Stimulated activated CD8-positive, alpha-beta memory T cell treated with anti-CD3 and anti-CD28 coated beads, Interleukin-4, amount 100 ng/mL, for 1 hour (primary cell): ENCODE measurements at regions not wholly inside any gene's neighbourhood (a gene's known extent, or its start where the extent isn't known, plus 50 kb on each side); places are given as distances from the start of the nearest gene placed in this dataset.
"Not testable (repeated sequence)": the region's sequence is repeated elsewhere in the genome, so short reads cannot be mapped to it uniquely, and the experiment has no call there.

Experiments used
- DNase-seq, 2 donors: peaks; one replicate each; pipeline ENCODE4 v3.0.0-alpha.2; 2020; ENCODE audit warnings: low read depth in 2 of 2, low spot score in 1 of 2

GRCh38 chr2:16034151-16034974 is 94.0 kb downstream of the MYCN start:
- DNase-seq: no peak

- DNase-seq: no peak
Measured at GRCh38 chr2:16033032-16033293, 92.6 kb downstream of the MYCN start.

- DNase-seq: no peak
Measured at GRCh38 chr2:16032282-16033031, 92.1 kb downstream of the MYCN start.

- no peak for DNase-seq
Measured at GRCh38 chr2:16031848-16032159, 91.5 kb downstream of the MYCN start.

GRCh38 chr2:16031058-16031847 is 90.9 kb downstream of the MYCN start:
- DNase-seq: no peak

GRCh38 chr2:16030206-16031057 is 90.1 kb downstream of the MYCN start:
- DNase-seq: no peak

- no peak for DNase-seq
Measured at GRCh38 chr2:16028644-16029043, 88.3 kb downstream of the MYCN start.

GRCh38 chr2:16026816-16027501 is 86.6 kb downstream of the MYCN start:
- no peak for DNase-seq

GRCh38 chr2:16025876-16026640 is 85.7 kb downstream of the MYCN start:
- DNase-seq: no peak

- DNase-seq: no peak
Measured at GRCh38 chr2:16025211-16025875, 85.0 kb downstream of the MYCN start.

GRCh38 chr2:16024628-16025027 is 84.3 kb downstream of the MYCN start:
- DNase-seq: not testable (repeated sequence)

GRCh38 chr2:16023506-16024360 is 83.4 kb downstream of the MYCN start:
- DNase-seq: no peak

- no peak for DNase-seq
Measured at GRCh38 chr2:16022548-16023240, 82.3 kb downstream of the MYCN start.

GRCh38 chr2:16021611-16022363 is 81.4 kb downstream of the MYCN start:
- no peak for DNase-seq

GRCh38 chr2:16020389-16021008 is 80.1 kb downstream of the MYCN start:
- DNase-seq: no peak

- no peak for DNase-seq
Measured at GRCh38 chr2:16019617-16020351, 79.4 kb downstream of the MYCN start.
